Kidney (tissue), 13 donors: ENCODE measurements at regions not wholly inside any gene's neighbourhood (a gene's known extent, or its start where the extent isn't known, plus 50 kb on each side); places are given as distances from the start of the nearest gene placed in this dataset.

Experiments used
- DNase-seq, 5 donors: peaks; one replicate each; pipeline ENCODE4 v3.0.0-alpha.2; 2013 to 2020
- FAIRE-seq: peaks from 2 replicates; lab custom pipeline; 2012; peaks lifted over from hg19 to GRCh38; lab: Jason Lieb, UNC
- H3K27ac ChIP-seq, 2 donors: one replicate each; pipeline ENCODE4 v1.7.0; 2013; ENCODE audit warnings: low read depth in 2 of 2, low read length in 2 of 2, inconsistent platforms in 1 of 2
- H3K27me3 ChIP-seq: one replicate; pipeline ENCODE4 v1.7.1; 2013; ENCODE audit warnings: low read length, inconsistent platforms; ENCODE audit not compliant: control insufficient read depth, insufficient read depth
- H3K36me3 ChIP-seq, 3 donors: one replicate each; pipeline versions ENCODE4 v1.7.0 to v1.7.1; 2013; ENCODE audit warnings: low read length in 3 of 3, control low read depth in 1 of 3, inconsistent platforms in 1 of 3; ENCODE audit not compliant: insufficient read depth in 3 of 3, control insufficient read depth in 2 of 3
- H3K4me1 ChIP-seq, 3 donors: one replicate each; pipeline versions ENCODE4 v1.7.0 to v1.7.1; 2013; ENCODE audit warnings: low read length in 3 of 3, inconsistent platforms in 1 of 3, low read depth in 1 of 3; ENCODE audit not compliant: control insufficient read depth in 2 of 3, insufficient read depth in 2 of 3
- H3K4me3 ChIP-seq, 3 donors: one replicate each; pipeline versions ENCODE4 v1.7.0 to v1.8.1; 2013; ENCODE audit warnings: low read length in 3 of 3, control low read depth in 1 of 3, inconsistent platforms in 1 of 3
- H3K9ac ChIP-seq, 3 donors: one replicate each; pipeline versions ENCODE4 v1.7.0 to v1.7.1; 2013; ENCODE audit warnings: low read length in 3 of 3, control low read depth in 1 of 3, inconsistent platforms in 1 of 3
- H3K9me3 ChIP-seq, 3 donors: one replicate each; pipeline versions ENCODE4 v1.7.0 to v1.7.1; 2013; ENCODE audit warnings: low read length in 3 of 3, control low read depth in 1 of 3, inconsistent platforms in 1 of 3; ENCODE audit not compliant: control insufficient read depth in 2 of 3, insufficient read depth in 1 of 3
- intact Hi-C: fragments of 100-400 bp; cut with DNase I; formaldehyde crosslinking; loops from one replicate; pipeline ENCODE4 v1.11.1; 2022
- TF ChIP-seq, protein P1 (sequence below): IDR thresholded peaks from 3 replicates; pipeline ENCODE4 v1.5.1; 2012; ENCODE audit warnings: mild to moderate bottlenecking, moderate library complexity, borderline replicate concordance; ENCODE audit not compliant: insufficient read depth; ENCODE audit errors: extremely low read depth
- donor health status: control.
- donor health status: control.
- donor health status: control.
- donor health status: control.
- donor health status: control.
- donor health status: DM: yes; HTN: yes; CAD: no.
- donor health status: Normal renal cell carcinoma (clear cell type).

- TF ChIP-seq, protein P1, sequence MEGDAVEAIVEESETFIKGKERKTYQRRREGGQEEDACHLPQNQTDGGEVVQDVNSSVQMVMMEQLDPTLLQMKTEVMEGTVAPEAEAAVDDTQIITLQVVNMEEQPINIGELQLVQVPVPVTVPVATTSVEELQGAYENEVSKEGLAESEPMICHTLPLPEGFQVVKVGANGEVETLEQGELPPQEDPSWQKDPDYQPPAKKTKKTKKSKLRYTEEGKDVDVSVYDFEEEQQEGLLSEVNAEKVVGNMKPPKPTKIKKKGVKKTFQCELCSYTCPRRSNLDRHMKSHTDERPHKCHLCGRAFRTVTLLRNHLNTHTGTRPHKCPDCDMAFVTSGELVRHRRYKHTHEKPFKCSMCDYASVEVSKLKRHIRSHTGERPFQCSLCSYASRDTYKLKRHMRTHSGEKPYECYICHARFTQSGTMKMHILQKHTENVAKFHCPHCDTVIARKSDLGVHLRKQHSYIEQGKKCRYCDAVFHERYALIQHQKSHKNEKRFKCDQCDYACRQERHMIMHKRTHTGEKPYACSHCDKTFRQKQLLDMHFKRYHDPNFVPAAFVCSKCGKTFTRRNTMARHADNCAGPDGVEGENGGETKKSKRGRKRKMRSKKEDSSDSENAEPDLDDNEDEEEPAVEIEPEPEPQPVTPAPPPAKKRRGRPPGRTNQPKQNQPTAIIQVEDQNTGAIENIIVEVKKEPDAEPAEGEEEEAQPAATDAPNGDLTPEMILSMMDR, result no peak
- Histone ChIP-seq H3K9ac (no peak overlapping the region), H3K27ac (no peak overlapping the region), H3K4me3 (no peak overlapping the region), H3K36me3 (no peaks in the 10 kb centered on the region), H3K9me3 (no peaks in the 10 kb centered on the region), H3K4me1 (no peaks in the 10 kb centered on the region), H3K27me3 (no peaks in the 10 kb centered on the region)
- FAIRE-seq (no peak), DNase-seq (no peak)
- intact Hi-C loops, result no loop called here
Observed at GRCh38 chr2:238710787-238711186, 137.1 kb upstream of the TWIST2 start.

DNA sequence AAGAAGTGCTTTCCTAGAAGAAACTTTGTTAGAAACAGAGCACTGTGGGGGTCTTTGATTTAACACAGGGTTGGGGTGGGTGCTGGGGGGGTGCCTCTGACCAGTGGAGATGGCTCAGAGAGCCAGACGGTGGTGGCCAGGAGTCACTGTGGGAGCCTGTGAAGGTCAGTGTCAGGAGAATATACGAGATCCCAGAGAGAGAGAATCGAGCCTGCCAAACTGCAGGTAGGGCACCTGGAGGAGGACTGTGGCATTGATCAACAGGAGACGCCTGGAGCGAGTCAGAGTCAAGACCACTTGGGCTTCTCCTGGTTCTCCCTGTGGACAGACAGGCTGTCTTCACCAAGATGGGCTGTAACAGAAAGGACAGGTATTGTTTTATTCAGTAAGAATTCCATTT lies 136.5 kb upstream of the TWIST2 start:
- no peak for FAIRE-seq
- H3K9ac ChIP-seq, result no peak overlapping the region

GRCh38 chr2:238712011-238712410 lies 135.9 kb upstream of the TWIST2 start:
- H3K4me1 ChIP-seq, result no peaks in the 10 kb centered on the region
- H3K9me3 ChIP-seq, result no peaks in the 10 kb centered on the region
- no peaks in the 10 kb centered on the region for H3K27me3 ChIP-seq
- TF ChIP-seq, protein P1, result no peak
- DNase-seq (no peak), FAIRE-seq (no peak)
- no peak overlapping the region for H3K4me3 ChIP-seq
- no peaks in the 10 kb centered on the region for H3K36me3 ChIP-seq
- H3K9ac ChIP-seq, result no peak overlapping the region
- H3K27ac ChIP-seq, result no peak overlapping the region
- intact Hi-C loops, result no loop called here

More for the DNA sequence above, 136.5 kb upstream of the TWIST2 start:
- H3K27me3 ChIP-seq, result no peaks in the 10 kb centered on the region
- no peak overlapping the region for H3K27ac ChIP-seq
- no peaks in the 10 kb centered on the region for H3K4me1 ChIP-seq
- H3K9me3 ChIP-seq, result no peaks in the 10 kb centered on the region
- TF ChIP-seq, protein P1, result no peak
- intact Hi-C loops, result no loop called here
- no peak overlapping the region for H3K4me3 ChIP-seq
- no peaks in the 10 kb centered on the region for H3K36me3 ChIP-seq
- no peak for DNase-seq

GRCh38 chr2:238713198-238713826 lies 134.6 kb upstream of the TWIST2 start:
- H3K36me3 ChIP-seq, result no peaks in the 10 kb centered on the region
- intact Hi-C loops, result no loop called here
- no peaks in the 10 kb centered on the region for H3K9me3 ChIP-seq
- no peaks in the 10 kb centered on the region for H3K27me3 ChIP-seq
- no peak for DNase-seq
- FAIRE-seq, result no peak
- H3K27ac ChIP-seq, result no peak overlapping the region
- H3K4me1 ChIP-seq, result no peaks in the 10 kb centered on the region
- TF ChIP-seq, protein P1, result no peak
- H3K4me3 ChIP-seq, result peak overlapping the region in 1 of 3 donors; percentile 26
- no peak overlapping the region for H3K9ac ChIP-seq
